Upper lobe of left lung (tissue), 6 donors: ENCODE measurements at regions not wholly inside any gene's neighbourhood (a gene's known extent, or its start where the extent isn't known, plus 50 kb on each side); places are given as distances from the start of the nearest gene placed in this dataset.

Source experiments
- ATAC-seq, 2 donors: fragments of 200-7000 bp; cut with Tn5 transposase; one replicate each; pipeline ENCODE4 v1.9.1; 2022; ENCODE audit warnings: mild to moderate bottlenecking in 2 of 2, moderate library complexity in 2 of 2; ENCODE audit not compliant: low FRiP score in 2 of 2
- DNase-seq, 2 donors: peaks; one replicate each; pipeline ENCODE4 v3.0.0-alpha.2; 2019 to 2020
- H3K27ac ChIP-seq, 4 donors: fragments of 200-600 bp; sonication (generic); one replicate each; pipeline ENCODE4 v1.5.1; 2016 to 2019
- H3K27me3 ChIP-seq, 4 donors: fragments of 200-600 bp; sonication (generic); one replicate each; pipeline ENCODE4 v1.5.1; 2017 to 2019
- H3K36me3 ChIP-seq, 4 donors: fragments of 200-600 bp; sonication (generic); one replicate each; pipeline ENCODE4 v1.5.1; 2016 to 2019
- H3K4me1 ChIP-seq, 4 donors: fragments of 200-600 bp; sonication (generic); one replicate each; pipeline ENCODE4 v1.5.1; 2018 to 2019
- H3K4me3 ChIP-seq, 4 donors: fragments of 200-600 bp; sonication (generic); one replicate each; pipeline ENCODE4 v1.5.1; 2017 to 2019; ENCODE audit warnings: mild to moderate bottlenecking in 2 of 4, moderate library complexity in 1 of 4
- H3K9me3 ChIP-seq, 4 donors: fragments of 200-600 bp; sonication (generic); one replicate each; pipeline ENCODE4 v1.5.1; 2018 to 2019
- CTCF ChIP-seq, 6 experiments: fragments of 450-650 bp in 4 of 6; fragments of 200-600 bp in 2 of 6; sonication (generic) in 2 of 6; IDR thresholded peaks; one replicate each; pipeline ENCODE4 v1.5.1; 2016 to 2019; ENCODE audit warnings: antibody characterized with exemption in 6 of 6
- EP300 ChIP-seq, 4 donors: sonication (generic); formaldehyde crosslinking; IDR thresholded peaks; one replicate each; pipeline ENCODE4 v1.5.1; 2017; ENCODE audit warnings: antibody characterized with exemption in 4 of 4, control low read depth in 2 of 4
- POLR2A ChIP-seq, 4 donors: fragments of 450-650 bp; IDR thresholded peaks; one replicate each; pipeline ENCODE4 v1.5.1; 2016 to 2017; ENCODE audit warnings: antibody characterized with exemption in 4 of 4, mild to moderate bottlenecking in 2 of 4
- POLR2AphosphoS5 ChIP-seq, 2 donors: sonication (generic); formaldehyde crosslinking; IDR thresholded peaks; one replicate each; pipeline ENCODE4 v1.5.1; 2017; ENCODE audit warnings: antibody characterized with exemption in 2 of 2
- WGBS, 2 donors: methylation state at CpG; one replicate each; pipeline ENCODE4 v1.1.5; 2017 to 2018; 5-methylcytosine and 5-hydroxymethylcytosine counted together
- donor health status: DM: no; HTN: no; CAD: no; lungs with moderate emphysema.
- donor health status: DM: no; HTN: yes; CAD: no; lungs with severe emphysema.

GRCh38 chr6:139712830-139713229 lies 338.4 kb upstream of the CITED2 start:
- Histone ChIP-seq H3K36me3 (no peaks in the 10 kb centered on the region), H3K4me3 (no peak overlapping the region), H3K27ac (no peak overlapping the region), H3K9me3 (no peaks in the 10 kb centered on the region), H3K4me1 (peaks cover 3 to 13% (median 9%) of the 10 kb centered on the region in 4 donors), H3K27me3 (no peaks in the 10 kb centered on the region)
- no peak for DNase-seq
- WGBS, 2 donors = 77 to 86% methylated on average over 3 of the region's 3 CpGs
- no peak for TF ChIP-seq POLR2A (IDR thresholded peaks at IDR 0.05)
- TF ChIP-seq CTCF (IDR thresholded peaks at IDR 0.05) = no peak
- TF ChIP-seq EP300 (IDR thresholded peaks at IDR 0.05) = no peak
- no peak for TF ChIP-seq POLR2AphosphoS5 (IDR thresholded peaks at IDR 0.05)
- ATAC-seq = no peak

GRCh38 chr6:139711804-139712585 lies 337.5 kb upstream of the CITED2 start:
- Histone ChIP-seq H3K9me3 (no peaks in the 10 kb centered on the region), H3K27me3 (no peaks in the 10 kb centered on the region), H3K4me3 (no peak overlapping the region), H3K36me3 (no peaks in the 10 kb centered on the region), H3K4me1 (peaks cover 3 to 13% (median 10%) of the 10 kb centered on the region in 4 donors), H3K27ac (no peak overlapping the region)
- TF ChIP-seq CTCF (IDR thresholded peaks at IDR 0.05) (no peak), POLR2AphosphoS5 (IDR thresholded peaks at IDR 0.05) (no peak), EP300 (IDR thresholded peaks at IDR 0.05) (no peak), POLR2A (IDR thresholded peaks at IDR 0.05) (no peak)
- WGBS, 2 donors = 68 to 71% methylated on average over 2 of the region's 2 CpGs
- ATAC-seq = no peak
- DNase-seq = no peak

GRCh38 chr6:139710556-139710955 lies 336.1 kb upstream of the CITED2 start:
- DNase-seq (no peak), ATAC-seq (no peak)
- H3K36me3 ChIP-seq = no peaks in the 10 kb centered on the region
- no peaks in the 10 kb centered on the region for H3K9me3 ChIP-seq
- no peak for TF ChIP-seq EP300 (IDR thresholded peaks at IDR 0.05)
- TF ChIP-seq POLR2A (IDR thresholded peaks at IDR 0.05) = no peak
- TF ChIP-seq POLR2AphosphoS5 (IDR thresholded peaks at IDR 0.05) = no peak
- TF ChIP-seq CTCF (IDR thresholded peaks at IDR 0.05) = no peak
- no peak overlapping the region for H3K4me3 ChIP-seq
- H3K4me1 ChIP-seq = peaks cover 3 to 13% (median 10%) of the 10 kb centered on the region in 4 donors
- no peaks in the 10 kb centered on the region for H3K27me3 ChIP-seq
- H3K27ac ChIP-seq = no peak overlapping the region

GRCh38 chr6:139708337-139709199 lies 334.1 kb upstream of the CITED2 start:
- no peaks in the 10 kb centered on the region for H3K36me3 ChIP-seq
- DNase-seq = no peak
- H3K9me3 ChIP-seq = no peaks in the 10 kb centered on the region
- peak overlapping the region in 3 of 4 donors; percentile 31 to 70 (median 48) for H3K27ac ChIP-seq
- peaks cover 3 to 13% (median 7%) of the 10 kb centered on the region in 4 donors for H3K4me1 ChIP-seq
- no peaks in the 10 kb centered on the region for H3K27me3 ChIP-seq
- no peak overlapping the region for H3K4me3 ChIP-seq
- ATAC-seq = peak; percentile 54 to 74
- 37 to 45% methylated on average over 6 of the region's 6 CpGs for WGBS, 2 donors
- no peak for TF ChIP-seq POLR2A (IDR thresholded peaks at IDR 0.05)
- no peak for TF ChIP-seq EP300 (IDR thresholded peaks at IDR 0.05)
- peak in 1 of 2 donors; percentile 20 for TF ChIP-seq POLR2AphosphoS5 (IDR thresholded peaks at IDR 0.05)
- no peak for TF ChIP-seq CTCF (IDR thresholded peaks at IDR 0.05)
